Activated T-cell treated with anti-CD3 and anti-CD28 coated beads, Interleukin-2, amount 50 U/mL, for 24 hours (primary cell): ENCODE measurements at regions not wholly inside any gene's neighbourhood (a gene's known extent, or its start where the extent isn't known, plus 50 kb on each side); places are given as distances from the start of the nearest gene placed in this dataset.
A peak's percentile ranks its signal among the peaks of the same experiment; 100 is the strongest.
"Not testable (repeated sequence)": the region's sequence is repeated elsewhere in the genome, so short reads cannot be mapped to it uniquely, and the experiment has no call there.

Experiments
- DNase-seq: peaks from one replicate; pipeline ENCODE4 v3.0.0-alpha.2; 2020
- H3K27ac Mint-ChIP-seq: 2 replicates; pipeline ENCODE4 v1.8.0; 2020; ENCODE audit warnings: mild to moderate bottlenecking, mixed read lengths
- H3K27me3 Mint-ChIP-seq: 2 replicates; pipeline ENCODE4 v1.8.0; 2020; ENCODE audit warnings: mixed read lengths
- H3K36me3 Mint-ChIP-seq: 2 replicates; pipeline ENCODE4 v1.8.0; 2020; ENCODE audit warnings: low read depth, mixed read lengths
- H3K4me1 Mint-ChIP-seq: 2 replicates; pipeline ENCODE4 v1.8.0; 2020; ENCODE audit warnings: low read depth, mixed read lengths
- H3K4me3 Mint-ChIP-seq: 2 replicates; pipeline ENCODE4 v1.8.0; 2020; ENCODE audit warnings: mild to moderate bottlenecking, moderate library complexity, mixed read lengths
- H3K9me3 Mint-ChIP-seq: 2 replicates; pipeline ENCODE4 v1.8.0; 2020; ENCODE audit warnings: mixed read lengths

GRCh38 chr14:88064841-88065240 is 59.9 kb downstream of the GPR65 start:
- Mint-ChIP-seq H3K4me1 (no peaks in the 10 kb centered on the region), H3K36me3 (no peaks in the 10 kb centered on the region), H3K27ac (no peak overlapping the region), H3K4me3 (no peak overlapping the region), H3K27me3 (no peaks in the 10 kb centered on the region), H3K9me3 (peaks cover 5% of the 10 kb centered on the region)
- no peak for DNase-seq

DNA sequence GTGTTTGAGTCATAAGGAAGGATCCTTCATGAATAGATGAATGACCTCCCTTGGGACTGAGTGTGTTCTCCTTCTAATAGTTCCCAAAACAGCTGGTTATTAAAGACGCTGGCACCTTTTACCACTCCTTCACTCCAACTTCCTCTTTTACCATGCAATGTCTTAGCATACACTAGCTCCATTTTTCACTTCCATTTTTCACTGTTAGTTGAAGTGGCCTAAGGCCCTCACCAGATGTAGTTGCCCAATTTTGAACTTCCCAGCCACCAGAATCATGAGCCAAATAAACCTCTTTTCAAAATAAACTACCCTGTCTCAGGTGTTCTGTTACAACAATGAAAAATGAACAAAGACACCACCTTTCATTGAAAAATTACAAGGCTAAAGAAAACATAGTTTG is 64.7 kb downstream of the GPR65 start:
- Mint-ChIP-seq H3K27me3 (no peaks in the 10 kb centered on the region), H3K4me1 (no peaks in the 10 kb centered on the region), H3K36me3 (no peaks in the 10 kb centered on the region), H3K4me3 (no peak overlapping the region), H3K27ac (no peak overlapping the region), H3K9me3 (peaks cover 11% of the 10 kb centered on the region)
- no peak for DNase-seq

- Mint-ChIP-seq H3K4me1 (no peaks in the 10 kb centered on the region), H3K27me3 (no peaks in the 10 kb centered on the region), H3K4me3 (no peak overlapping the region), H3K9me3 (peaks cover 2% of the 10 kb centered on the region), H3K27ac (no peak overlapping the region), H3K36me3 (no peaks in the 10 kb centered on the region)
- no peak for DNase-seq
These were observed 70.5 kb downstream of the GPR65 start for GRCh38 chr14:88075269-88075981.

DNA sequence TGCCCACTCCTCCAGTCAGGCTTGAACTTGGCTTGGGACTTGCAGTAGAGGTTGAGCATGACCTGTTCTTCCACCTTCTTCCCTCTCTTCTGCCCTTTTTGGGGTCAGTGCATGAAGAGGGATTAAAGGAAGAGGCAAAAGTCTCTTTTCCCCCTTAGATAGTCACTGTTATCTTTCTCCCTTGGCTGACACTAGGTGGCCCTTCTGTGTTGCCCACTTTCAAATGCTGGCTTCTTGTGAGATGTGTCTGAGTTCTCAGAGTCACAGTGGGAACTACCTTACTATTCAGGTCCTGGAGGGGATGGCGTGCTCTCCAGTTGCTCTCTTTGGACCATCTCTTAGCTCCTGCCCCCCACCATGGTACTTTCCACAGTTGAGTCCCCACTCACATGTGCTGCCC is 73.6 kb downstream of the GPR65 start:
- no peak for DNase-seq
- H3K27me3 Mint-ChIP-seq: no peaks in the 10 kb centered on the region

DNA sequence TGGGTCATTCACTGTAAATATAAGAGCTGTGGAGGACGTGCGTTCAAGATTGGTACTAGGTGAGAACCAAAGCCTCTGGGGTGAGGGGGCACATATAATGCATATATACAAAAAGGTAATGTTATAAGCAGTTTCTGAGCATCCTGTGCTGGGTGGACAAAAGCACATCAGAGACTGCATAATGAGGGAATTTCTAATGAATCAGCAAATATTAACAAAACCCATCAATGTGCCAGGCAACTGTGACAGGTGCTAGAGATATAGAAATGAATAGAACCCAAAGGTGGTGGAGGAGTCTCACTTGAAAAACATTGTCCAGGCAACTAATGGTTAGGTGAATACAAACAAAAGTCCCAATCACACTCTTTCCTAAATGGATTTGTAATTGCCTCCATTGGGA is 74.7 kb downstream of the GPR65 start:
- Mint-ChIP-seq H3K27me3 (no peaks in the 10 kb centered on the region), H3K36me3 (no peaks in the 10 kb centered on the region), H3K4me3 (no peak overlapping the region), H3K4me1 (no peaks in the 10 kb centered on the region), H3K27ac (no peak overlapping the region), H3K9me3 (no peaks in the 10 kb centered on the region)
- DNase-seq: no peak

More for the DNA sequence above, 73.6 kb downstream of the GPR65 start:
- H3K4me1 Mint-ChIP-seq: no peaks in the 10 kb centered on the region
- H3K36me3 Mint-ChIP-seq: no peaks in the 10 kb centered on the region
- H3K9me3 Mint-ChIP-seq: no peaks in the 10 kb centered on the region
- no peak overlapping the region for H3K4me3 Mint-ChIP-seq
- H3K27ac Mint-ChIP-seq: no peak overlapping the region

GRCh38 chr14:88085736-88086135 is 80.8 kb downstream of the GPR65 start:
- Mint-ChIP-seq H3K27me3 (no peaks in the 10 kb centered on the region), H3K36me3 (no peaks in the 10 kb centered on the region), H3K27ac (no peak overlapping the region)

GRCh38 chr14:88089445-88089844 is 84.5 kb downstream of the GPR65 start:
- Mint-ChIP-seq H3K36me3 (no peaks in the 10 kb centered on the region), H3K9me3 (no peaks in the 10 kb centered on the region), H3K4me3 (no peak overlapping the region), H3K4me1 (no peaks in the 10 kb centered on the region), H3K27me3 (no peaks in the 10 kb centered on the region), H3K27ac (no peak overlapping the region)
- no peak for DNase-seq

More at GRCh38 chr14:88085736-88086135, 80.8 kb downstream of the GPR65 start:
- no peaks in the 10 kb centered on the region for H3K4me1 Mint-ChIP-seq
- no peaks in the 10 kb centered on the region for H3K9me3 Mint-ChIP-seq
- DNase-seq: no peak
- no peak overlapping the region for H3K4me3 Mint-ChIP-seq

- H3K27ac Mint-ChIP-seq: no peak overlapping the region
- H3K4me3 Mint-ChIP-seq: no peak overlapping the region
- no peaks in the 10 kb centered on the region for H3K36me3 Mint-ChIP-seq
- no peaks in the 10 kb centered on the region for H3K27me3 Mint-ChIP-seq
- no peaks in the 10 kb centered on the region for H3K4me1 Mint-ChIP-seq
- H3K9me3 Mint-ChIP-seq: no peaks in the 10 kb centered on the region
- no peak for DNase-seq
These were observed 87.6 kb downstream of the GPR65 start for GRCh38 chr14:88092529-88092928.

- Mint-ChIP-seq H3K36me3 (no peaks in the 10 kb centered on the region), H3K4me1 (no peaks in the 10 kb centered on the region), H3K4me3 (no peak overlapping the region), H3K27ac (no peak overlapping the region), H3K9me3 (no peaks in the 10 kb centered on the region), H3K27me3 (no peaks in the 10 kb centered on the region)
- no peak for DNase-seq
These were observed 90.9 kb downstream of the GPR65 start for GRCh38 chr14:88095791-88096190.

- Mint-ChIP-seq H3K4me3 (no peak overlapping the region), H3K9me3 (no peaks in the 10 kb centered on the region), H3K4me1 (no peaks in the 10 kb centered on the region), H3K27ac (no peak overlapping the region), H3K27me3 (no peaks in the 10 kb centered on the region), H3K36me3 (no peaks in the 10 kb centered on the region)
- no peak for DNase-seq
These were observed 93.2 kb downstream of the GPR65 start for GRCh38 chr14:88098163-88098562.

GRCh38 chr14:88104710-88105109 is 99.8 kb downstream of the GPR65 start:
- Mint-ChIP-seq H3K4me3 (no peak overlapping the region), H3K4me1 (no peaks in the 10 kb centered on the region), H3K27ac (no peak overlapping the region), H3K9me3 (peaks cover 17% of the 10 kb centered on the region), H3K36me3 (no peaks in the 10 kb centered on the region), H3K27me3 (no peaks in the 10 kb centered on the region)
- DNase-seq: no peak

GRCh38 chr14:88106377-88106776 is 101.4 kb downstream of the GPR65 start:
- Mint-ChIP-seq H3K27ac (no peak overlapping the region), H3K36me3 (no peaks in the 10 kb centered on the region), H3K9me3 (peaks cover 17% of the 10 kb centered on the region), H3K27me3 (no peaks in the 10 kb centered on the region), H3K4me1 (no peaks in the 10 kb centered on the region), H3K4me3 (no peak overlapping the region)
- DNase-seq: no peak

- H3K36me3 Mint-ChIP-seq, DNase-seq, H3K27ac Mint-ChIP-seq, H3K4me3 Mint-ChIP-seq, H3K27me3 Mint-ChIP-seq: not testable (repeated sequence)
- Mint-ChIP-seq H3K9me3 (peaks cover 18% of the 10 kb centered on the region), H3K4me1 (peaks cover 25% of the 10 kb centered on the region)
These were observed 122.7 kb downstream of the GPR65 start for GRCh38 chr14:88127669-88128068.

DNA sequence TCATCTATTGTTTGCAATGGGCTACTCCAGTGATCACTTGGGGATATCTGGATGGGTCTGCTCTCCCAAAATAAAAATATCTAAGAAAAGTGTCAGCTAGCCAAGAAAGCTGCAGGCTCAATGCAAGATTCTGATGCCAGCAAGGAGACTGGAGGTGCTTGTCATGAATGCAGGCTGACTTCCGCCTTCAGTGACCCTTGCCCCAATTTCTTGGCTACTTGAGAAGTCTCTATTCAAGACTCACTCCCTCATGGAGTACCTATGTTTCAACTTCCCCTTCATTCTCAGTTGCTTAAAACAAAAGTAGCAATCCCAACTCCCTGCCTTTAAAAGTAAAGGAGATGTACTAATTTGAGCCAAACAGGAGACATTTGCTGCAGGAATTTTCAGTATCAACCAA is 123.9 kb downstream of the GPR65 start:
- peaks cover 25% of the 10 kb centered on the region for H3K4me1 Mint-ChIP-seq
- no peak for DNase-seq
- peaks cover 6% of the 10 kb centered on the region for H3K27me3 Mint-ChIP-seq
- H3K9me3 Mint-ChIP-seq: peaks cover 18% of the 10 kb centered on the region
- H3K36me3 Mint-ChIP-seq: no peaks in the 10 kb centered on the region
- H3K4me3 Mint-ChIP-seq: no peak overlapping the region
- no peak overlapping the region for H3K27ac Mint-ChIP-seq

DNA sequence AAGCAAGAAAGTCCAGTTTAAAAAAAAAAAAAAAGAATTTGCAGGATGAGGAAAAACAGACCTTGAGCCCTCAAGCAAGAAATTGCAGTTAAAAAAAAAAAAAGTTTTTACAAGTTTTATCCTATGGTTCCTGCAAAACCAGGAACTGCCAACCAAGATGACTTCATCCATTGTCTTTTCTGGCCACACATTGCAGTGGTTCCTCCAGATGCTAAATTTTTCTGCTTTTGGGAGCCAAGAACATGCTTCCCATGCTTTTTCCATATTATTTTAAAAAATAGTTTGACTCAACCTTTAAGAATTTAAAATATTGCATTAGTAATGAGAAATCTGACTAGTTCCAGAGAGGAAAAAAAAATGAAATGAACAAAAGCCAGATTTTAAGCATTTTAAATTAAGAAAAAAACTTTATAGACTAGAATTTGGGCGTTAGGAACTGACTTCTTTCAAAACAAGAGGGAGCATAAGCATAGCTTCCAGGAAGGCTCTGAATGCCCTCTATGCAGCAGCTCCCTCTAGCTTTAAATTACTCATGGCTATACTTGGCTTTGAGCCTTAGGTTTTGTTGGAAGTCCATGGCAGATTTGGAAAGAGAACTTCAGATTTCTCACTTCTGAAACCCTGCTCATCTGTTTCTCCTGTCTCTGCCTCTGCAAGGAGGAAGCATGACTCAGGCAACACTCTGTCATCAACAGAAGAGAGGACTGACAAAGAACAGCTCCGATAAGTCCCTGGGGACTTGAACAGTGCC is 124.5 kb downstream of the GPR65 start:
- peaks cover 6% of the 10 kb centered on the region for H3K27me3 Mint-ChIP-seq
- peak overlapping the region; percentile 64 for H3K27ac Mint-ChIP-seq
- peak overlapping the region; percentile 38 for H3K4me3 Mint-ChIP-seq
- H3K4me1 Mint-ChIP-seq: peaks cover 25% of the 10 kb centered on the region
- H3K36me3 Mint-ChIP-seq: no peaks in the 10 kb centered on the region
- H3K9me3 Mint-ChIP-seq: peaks cover 18% of the 10 kb centered on the region
- no peak for DNase-seq
